ENCODE measurements at regions not wholly inside any gene's neighbourhood (a gene's known extent, or its start where the extent isn't known, plus 50 kb on each side); places are given as distances from the start of the nearest gene placed in this dataset.

- TF ChIP-seq HMGXB4 (CRISPR knock-in tag; IDR thresholded peaks at IDR 0.05; ENCODE audit: borderline replicate concordance) (no peak), BCL3 (IDR thresholded peaks at IDR 0.05) (no peak)
Observed at GRCh38 chr1:113275691-113276090, 114.6 kb upstream of the MAGI3 start (continued).

GRCh38 chr1:113276507-113276906, 113.8 kb upstream of the MAGI3 start:
- FAIRE-seq, result no peak
- TF ChIP-seq EHMT2 (IDR thresholded peaks at IDR 0.05; ENCODE audit: low read depth), result no peak
- no peak for TF ChIP-seq HOXA7 (CRISPR knock-in tag; IDR thresholded peaks at IDR 0.05)
- TF ChIP-seq NFE2L2 (conservative IDR thresholded peaks at IDR 0.05; ENCODE audit: low read length), result no peak
- TF ChIP-seq ATOH8 (CRISPR knock-in tag; IDR thresholded peaks at IDR 0.05; ENCODE audit: low read depth), result no peak
- TF ChIP-seq JUN (IDR thresholded peaks at IDR 0.05), result no peak
- no peak for TF ChIP-seq ESRRA (IDR thresholded peaks at IDR 0.05; ENCODE audit: borderline replicate concordance, low read length)
- TF ChIP-seq HEYL (CRISPR knock-in tag; IDR thresholded peaks at IDR 0.05), result no peak
- TF ChIP-seq TFCP2L1 (CRISPR knock-in tag; IDR thresholded peaks at IDR 0.05), result no peak
- TF ChIP-seq ELK1 (IDR thresholded peaks at IDR 0.05; ENCODE audit: low read depth, low read length), result no peak
- no peak for TF ChIP-seq HMGXB4 (CRISPR knock-in tag; IDR thresholded peaks at IDR 0.05; ENCODE audit: borderline replicate concordance)
- TF ChIP-seq RCOR1 (IDR thresholded peaks at IDR 0.05; ENCODE audit: low read depth, low read length), result no peak
- no peak for TF ChIP-seq KDM1A (IDR thresholded peaks at IDR 0.05; ENCODE audit: low read depth)
- no peak for TF ChIP-seq CHD2 (IDR thresholded peaks at IDR 0.05; ENCODE audit: low read length, partially characterized antibody)
- TF ChIP-seq REST (IDR thresholded peaks at IDR 0.05), result no peak
- TF ChIP-seq SMC3 (IDR thresholded peaks at IDR 0.05), result no peak
- TF ChIP-seq FOSB (CRISPR knock-in tag; IDR thresholded peaks at IDR 0.05), result no peak
- TF ChIP-seq GATA3 (IDR thresholded peaks at IDR 0.05; ENCODE audit: borderline replicate concordance), result no peak
- TF ChIP-seq CBX8 (IDR thresholded peaks at IDR 0.05), result no peak
- Histone ChIP-seq H3K4me1 (no peaks in the 10 kb centered on the region), H3K9me3 (no peaks in the 10 kb centered on the region), H3K4me3 (no peak overlapping the region), H3K4me2 (no peak overlapping the region), H3K27ac (no peak overlapping the region)
- CTCF ChIA-PET, result no interaction called here
- POLR2A ChIA-PET, result no interaction called here
- no peak for DNase-seq (ENCODE audit: low read depth in 1 of 2, low spot score in 1 of 2)
- 91% methylated on average over 4 of the region's 4 CpGs for WGBS (ENCODE audit: missing lambda C conversion rate)
- no peak for ATAC-seq
